Immature natural killer cell (primary cell): ENCODE measurements at regions not wholly inside any gene's neighbourhood (a gene's known extent, or its start where the extent isn't known, plus 50 kb on each side); places are given as distances from the start of the nearest gene placed in this dataset.

ENCODE experiments used
- DNase-seq, 3 donors: peaks; one replicate each; pipeline ENCODE4 v3.0.0; 2022; ENCODE audit warnings: mixed read lengths in 1 of 3
- H3K27ac Mint-ChIP-seq, 6 donors: one replicate each; pipeline ENCODE4 v1.8.0; 2020; ENCODE audit warnings: mixed read lengths in 6 of 6, mild to moderate bottlenecking in 5 of 6, inconsistent platforms in 4 of 6, moderate library complexity in 3 of 6
- H3K27me3 Mint-ChIP-seq, 3 donors: one replicate each; pipeline ENCODE4 v1.8.0; 2020 to 2021; ENCODE audit warnings: low read depth in 3 of 3, mild to moderate bottlenecking in 3 of 3, mixed read lengths in 3 of 3, moderate library complexity in 3 of 3, inconsistent platforms in 1 of 3
- H3K36me3 Mint-ChIP-seq, 3 donors: one replicate each; pipeline ENCODE4 v1.8.0; 2020; ENCODE audit warnings: mixed read lengths in 3 of 3, inconsistent platforms in 2 of 3, mild to moderate bottlenecking in 2 of 3
- H3K4me1 Mint-ChIP-seq, 2 donors: one replicate each; pipeline ENCODE4 v1.8.0; 2020; ENCODE audit warnings: inconsistent platforms in 2 of 2, mild to moderate bottlenecking in 2 of 2, mixed read lengths in 2 of 2, moderate library complexity in 1 of 2
- H3K4me3 Mint-ChIP-seq, 5 donors: one replicate each; pipeline ENCODE4 v1.8.0; 2020; ENCODE audit warnings: mild to moderate bottlenecking in 5 of 5, mixed read lengths in 5 of 5, inconsistent platforms in 3 of 5, moderate library complexity in 3 of 5
- H3K9me3 Mint-ChIP-seq, 6 donors: one replicate each; pipeline ENCODE4 v1.8.0; 2020; ENCODE audit warnings: mild to moderate bottlenecking in 6 of 6, mixed read lengths in 6 of 6, inconsistent platforms in 4 of 6, moderate library complexity in 3 of 6

DNA sequence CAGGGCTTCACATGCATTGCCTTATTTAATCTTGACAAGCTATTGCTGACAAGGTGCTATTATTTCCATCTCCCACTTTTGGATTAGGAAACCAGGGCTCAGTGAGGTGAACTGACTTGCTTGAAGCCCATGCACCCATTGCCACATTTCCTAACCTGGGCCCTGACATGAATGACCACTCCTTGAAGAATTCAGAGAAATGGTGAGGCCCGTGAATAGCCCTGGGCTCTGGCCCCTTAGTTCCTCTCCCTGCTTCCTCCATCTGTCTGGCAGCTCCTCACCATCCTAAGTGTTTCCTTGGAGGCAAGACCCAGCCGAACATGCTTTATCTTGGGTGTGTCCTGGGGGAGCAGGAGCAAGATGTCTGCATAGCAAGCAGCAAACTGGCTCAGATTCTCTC, 56.1 kb upstream of the NECTIN1 start:
- Mint-ChIP-seq H3K36me3 (no peaks in the 10 kb centered on the region), H3K4me3 (no peak overlapping the region), H3K4me1 (no peaks in the 10 kb centered on the region), H3K9me3 (no peaks in the 10 kb centered on the region), H3K27ac (no peak overlapping the region), H3K27me3 (peaks cover 0 to 12% (median 6%) of the 10 kb centered on the region in 3 donors)
- no peak for DNase-seq

GRCh38 chr11:119784421-119784820, 55.4 kb upstream of the NECTIN1 start:
- no peaks in the 10 kb centered on the region for H3K4me1 Mint-ChIP-seq
- peaks cover 0 to 12% (median 6%) of the 10 kb centered on the region in 3 donors for H3K27me3 Mint-ChIP-seq
- H3K27ac Mint-ChIP-seq: no peak overlapping the region
- no peak for DNase-seq
- H3K9me3 Mint-ChIP-seq: no peaks in the 10 kb centered on the region
- no peak overlapping the region for H3K4me3 Mint-ChIP-seq
- H3K36me3 Mint-ChIP-seq: no peaks in the 10 kb centered on the region

DNA sequence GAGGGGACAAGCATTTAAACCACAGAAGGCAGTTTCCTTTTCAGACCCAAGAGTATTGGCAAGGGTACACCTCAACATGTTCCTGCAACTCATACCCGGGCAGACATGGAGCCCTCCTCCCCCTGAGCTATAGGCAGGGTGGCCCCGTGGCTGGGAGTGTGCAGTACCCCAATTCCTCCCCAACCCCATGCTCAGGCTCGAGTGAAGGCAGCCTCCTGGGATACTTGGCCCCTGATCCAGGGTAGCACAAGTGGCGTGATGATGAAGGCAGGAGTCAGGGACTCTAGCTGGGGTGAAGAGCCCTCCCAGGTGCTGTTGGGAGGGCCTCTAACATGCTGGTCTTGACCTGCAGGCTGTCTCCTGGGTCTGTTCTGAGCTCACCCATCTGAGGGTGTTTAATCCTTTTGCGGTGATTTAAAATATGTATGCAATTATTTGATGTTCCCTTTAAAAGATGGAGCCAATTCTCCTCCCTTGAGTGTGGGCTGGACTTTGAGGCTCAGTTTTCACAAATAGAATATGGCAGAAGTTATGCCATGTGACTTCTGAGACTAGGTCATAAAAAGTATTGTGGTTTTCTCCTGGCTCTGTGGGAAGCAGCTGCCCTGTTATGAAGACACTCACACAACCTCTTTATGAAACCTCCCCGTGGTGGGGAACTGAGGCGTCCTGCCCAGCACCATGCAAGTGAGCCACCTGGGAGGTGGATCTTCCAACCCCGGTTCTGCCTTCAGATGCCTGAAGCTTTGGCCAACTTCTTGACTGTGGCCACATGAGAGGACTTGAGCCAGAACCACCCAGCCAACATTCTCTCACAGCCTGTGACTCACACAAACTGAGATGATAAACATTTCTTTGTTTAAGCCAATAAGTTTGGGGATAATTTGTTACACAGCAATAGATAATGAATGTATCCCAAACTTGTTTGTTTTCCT, 54.7 kb upstream of the NECTIN1 start:
- Mint-ChIP-seq H3K27ac (no peak overlapping the region), H3K4me1 (no peaks in the 10 kb centered on the region), H3K27me3 (peaks cover 0 to 12% (median 6%) of the 10 kb centered on the region in 3 donors), H3K36me3 (no peaks in the 10 kb centered on the region), H3K9me3 (no peaks in the 10 kb centered on the region), H3K4me3 (no peak overlapping the region)
- no peak for DNase-seq

GRCh38 chr11:119782739-119783072, 53.7 kb upstream of the NECTIN1 start:
- no peak for DNase-seq
- Mint-ChIP-seq H3K36me3 (no peaks in the 10 kb centered on the region), H3K4me1 (no peaks in the 10 kb centered on the region), H3K9me3 (no peaks in the 10 kb centered on the region), H3K4me3 (no peak overlapping the region), H3K27me3 (peaks cover 0 to 12% (median 6%) of the 10 kb centered on the region in 3 donors), H3K27ac (no peak overlapping the region)

GRCh38 chr11:119782006-119782738, 53.2 kb upstream of the NECTIN1 start:
- Mint-ChIP-seq H3K4me1 (no peaks in the 10 kb centered on the region), H3K27me3 (peaks cover 0 to 13% (median 6%) of the 10 kb centered on the region in 3 donors), H3K27ac (no peak overlapping the region), H3K9me3 (no peaks in the 10 kb centered on the region), H3K36me3 (no peaks in the 10 kb centered on the region), H3K4me3 (no peak overlapping the region)
- DNase-seq: no peak

- no peaks in the 10 kb centered on the region for H3K4me1 Mint-ChIP-seq
Measured at GRCh38 chr11:119780222-119780953, 51.4 kb upstream of the NECTIN1 start.

GRCh38 chr11:119779195-119780071, 50.4 kb upstream of the NECTIN1 start:
- Mint-ChIP-seq H3K4me1 (no peaks in the 10 kb centered on the region), H3K4me3 (no peak overlapping the region), H3K27me3 (peaks cover 4 to 16% (median 8%) of the 10 kb centered on the region in 3 donors), H3K9me3 (no peaks in the 10 kb centered on the region), H3K27ac (no peak overlapping the region), H3K36me3 (no peaks in the 10 kb centered on the region)
- no peak for DNase-seq

More at GRCh38 chr11:119780222-119780953, 51.4 kb upstream of the NECTIN1 start:
- Mint-ChIP-seq H3K4me3 (no peak overlapping the region), H3K36me3 (no peaks in the 10 kb centered on the region), H3K27me3 (peaks cover under 1 to 16% (median 9%) of the 10 kb centered on the region in 3 donors), H3K9me3 (no peaks in the 10 kb centered on the region), H3K27ac (no peak overlapping the region)
- no peak for DNase-seq
